ENCODE measurements at regions not wholly inside any gene's neighbourhood (a gene's known extent, or its start where the extent isn't known, plus 50 kb on each side); places are given as distances from the start of the nearest gene placed in this dataset.
"Not testable (repeated sequence)": the region's sequence is repeated elsewhere in the genome, so short reads cannot be mapped to it uniquely, and the experiment has no call there.

GRCh38 chr7:119745280-119745679, 527.7 kb upstream of the KCND2 start:
- TF ChIP-seq CTCF (IDR thresholded peaks at IDR 0.05; ENCODE audit: low read depth, low read length, poor library complexity, severe bottlenecking); EZH2phosphoT487 (IDR thresholded peaks at IDR 0.05; ENCODE audit: borderline replicate concordance, low read length): not testable (repeated sequence)

Data from DOHH2 (cell line).